ENCODE measurements at regions not wholly inside any gene's neighbourhood (a gene's known extent, or its start where the extent isn't known, plus 50 kb on each side); places are given as distances from the start of the nearest gene placed in this dataset.

GRCh38 chr5:107216587-107216986 is 454.1 kb downstream of the EFNA5 start:
- no peak for DNase-seq (ENCODE audit: low read depth)

GRCh38 chr5:107215611-107216010 is 455.1 kb downstream of the EFNA5 start:
- DNase-seq (ENCODE audit: low read depth), result peak; percentile 49

GRCh38 chr5:107213025-107213424 is 457.7 kb downstream of the EFNA5 start:
- DNase-seq (ENCODE audit: low read depth), result no peak

GRCh38 chr5:107211630-107212029 is 459.1 kb downstream of the EFNA5 start:
- DNase-seq (ENCODE audit: low read depth), result no peak

- DNase-seq (ENCODE audit: low read depth), result no peak
Measured at GRCh38 chr5:107208867-107209266, 461.9 kb downstream of the EFNA5 start.

GRCh38 chr5:107204413-107204812 is 466.3 kb downstream of the EFNA5 start:
- no peak for DNase-seq (ENCODE audit: low read depth)

GRCh38 chr5:107203243-107203642 is 467.5 kb downstream of the EFNA5 start:
- DNase-seq (ENCODE audit: low read depth), result no peak

GRCh38 chr5:107199756-107200155 is 471.0 kb downstream of the EFNA5 start:
- no peak for DNase-seq (ENCODE audit: low read depth)

- no peak for DNase-seq (ENCODE audit: low read depth)
Measured at GRCh38 chr5:107196500-107197059, 474.2 kb downstream of the EFNA5 start.

- DNase-seq (ENCODE audit: low read depth), result no peak
Measured at GRCh38 chr5:107195890-107196395, 474.8 kb downstream of the EFNA5 start.

GRCh38 chr5:107184871-107185270 is 485.9 kb downstream of the EFNA5 start:
- DNase-seq (ENCODE audit: low read depth), result no peak

GRCh38 chr5:107184066-107184465 is 486.7 kb downstream of the EFNA5 start:
- no peak for DNase-seq (ENCODE audit: low read depth)

- no peak for DNase-seq (ENCODE audit: low read depth)
Measured at GRCh38 chr5:107170620-107171019, 500.1 kb downstream of the EFNA5 start.

- DNase-seq (ENCODE audit: low read depth), result no peak
Measured at GRCh38 chr5:107169867-107170266, 500.9 kb downstream of the EFNA5 start.

- no peak for DNase-seq (ENCODE audit: low read depth)
Measured at GRCh38 chr5:107168848-107169752, 501.6 kb downstream of the EFNA5 start.

GRCh38 chr5:107168086-107168485 is 502.7 kb downstream of the EFNA5 start:
- DNase-seq (ENCODE audit: low read depth), result no peak

GRCh38 chr5:107165296-107165695 is 505.4 kb downstream of the EFNA5 start:
- DNase-seq (ENCODE audit: low read depth), result no peak

GRCh38 chr5:107157809-107158208 is 512.9 kb downstream of the EFNA5 start:
- DNase-seq (ENCODE audit: low read depth), result no peak

GRCh38 chr5:107155707-107156106 is 515.0 kb downstream of the EFNA5 start:
- no peak for DNase-seq (ENCODE audit: low read depth)

- no peak for DNase-seq (ENCODE audit: low read depth)
Measured at GRCh38 chr5:107154593-107154992, 516.1 kb downstream of the EFNA5 start.

GRCh38 chr5:107153283-107153682 is 517.5 kb downstream of the EFNA5 start:
- DNase-seq (ENCODE audit: low read depth), result no peak

- DNase-seq (ENCODE audit: low read depth), result no peak
Measured at GRCh38 chr5:107149243-107150005, 521.3 kb downstream of the EFNA5 start.

GRCh38 chr5:107147589-107147988 is 523.1 kb downstream of the EFNA5 start:
- DNase-seq (ENCODE audit: low read depth), result no peak
